ENCODE measurements at regions not wholly inside any gene's neighbourhood (a gene's known extent, or its start where the extent isn't known, plus 50 kb on each side); places are given as distances from the start of the nearest gene placed in this dataset.

GRCh38 chr2:176461809-176462670 is 192.8 kb downstream of the MTX2 start:
- H3K4me1 ChIP-seq: no peaks in the 10 kb centered on the region
- H3K27me3 ChIP-seq: no peaks in the 10 kb centered on the region
- H3K36me3 ChIP-seq: no peaks in the 10 kb centered on the region
- no peak overlapping the region for H3K4me3 ChIP-seq
- no peaks in the 10 kb centered on the region for H4K20me1 ChIP-seq
- no peak overlapping the region for H3K9ac ChIP-seq
- H3K4me2 ChIP-seq: no peak overlapping the region
- H3K9me3 ChIP-seq (replicated peaks in 1 of 11): no peaks in the 10 kb centered on the region
- H3K27ac ChIP-seq: no peak overlapping the region
- no peak for TF ChIP-seq Cebpa-rat (IDR thresholded peaks at IDR 0.05)

- no peak for TF ChIP-seq Cebpa-rat (IDR thresholded peaks at IDR 0.05)
- Histone ChIP-seq H3K4me2 (no peak overlapping the region), H3K27me3 (no peaks in the 10 kb centered on the region), H3K27ac (no peak overlapping the region), H3K9ac (no peak overlapping the region), H3K4me1 (no peaks in the 10 kb centered on the region), H3K36me3 (no peaks in the 10 kb centered on the region), H3K9me3 (replicated peaks in 1 of 11) (no peaks in the 10 kb centered on the region), H4K20me1 (no peaks in the 10 kb centered on the region), H3K4me3 (no peak overlapping the region)
These were observed 194.3 kb downstream of the MTX2 start for GRCh38 chr2:176463546-176463945.

GRCh38 chr2:176464886-176465564 is 195.8 kb downstream of the MTX2 start:
- Histone ChIP-seq H3K27me3 (no peaks in the 10 kb centered on the region), H3K9me3 (replicated peaks in 1 of 11) (no peaks in the 10 kb centered on the region), H3K36me3 (no peaks in the 10 kb centered on the region), H3K4me1 (no peaks in the 10 kb centered on the region), H3K4me2 (no peak overlapping the region), H3K9ac (no peak overlapping the region), H4K20me1 (no peaks in the 10 kb centered on the region), H3K4me3 (no peak overlapping the region), H3K27ac (no peak overlapping the region)
- TF ChIP-seq Cebpa-rat (IDR thresholded peaks at IDR 0.05): no peak

- no peak overlapping the region for H3K4me2 ChIP-seq
- no peaks in the 10 kb centered on the region for H3K9me3 ChIP-seq (replicated peaks in 1 of 11)
- TF ChIP-seq Cebpa-rat (IDR thresholded peaks at IDR 0.05): no peak
- H4K20me1 ChIP-seq: no peaks in the 10 kb centered on the region
- no peak overlapping the region for H3K9ac ChIP-seq
- no peak overlapping the region for H3K4me3 ChIP-seq
- peaks cover 2 to 11% (median 5%) of the 10 kb centered on the region in 10 experiments for H3K4me1 ChIP-seq
- no peak overlapping the region for H3K27ac ChIP-seq
- no peaks in the 10 kb centered on the region for H3K36me3 ChIP-seq
- H3K27me3 ChIP-seq: no peaks in the 10 kb centered on the region
These were observed 197.7 kb downstream of the MTX2 start for GRCh38 chr2:176466918-176467452.

- Histone ChIP-seq H3K4me3 (no peak overlapping the region), H3K27me3 (no peaks in the 10 kb centered on the region), H3K4me1 (peaks cover 8 to 17% (median 11%) of the 10 kb centered on the region in 10 experiments), H3K27ac (no peak overlapping the region), H3K36me3 (no peaks in the 10 kb centered on the region), H3K4me2 (no peak overlapping the region), H4K20me1 (no peaks in the 10 kb centered on the region), H3K9ac (no peak overlapping the region), H3K9me3 (replicated peaks in 1 of 11) (no peaks in the 10 kb centered on the region)
- TF ChIP-seq Cebpa-rat (IDR thresholded peaks at IDR 0.05): no peak
These were observed 198.4 kb downstream of the MTX2 start for GRCh38 chr2:176467595-176467994.

- no peaks in the 10 kb centered on the region for H3K27me3 ChIP-seq
- no peak for TF ChIP-seq Cebpa-rat (IDR thresholded peaks at IDR 0.05)
- no peaks in the 10 kb centered on the region for H4K20me1 ChIP-seq
- no peak overlapping the region for H3K4me3 ChIP-seq
- H3K9ac ChIP-seq: no peak overlapping the region
- no peaks in the 10 kb centered on the region for H3K9me3 ChIP-seq (replicated peaks in 1 of 11)
- H3K4me1 ChIP-seq: peaks cover 10 to 27% (median 20%) of the 10 kb centered on the region in 10 experiments
- H3K36me3 ChIP-seq: no peaks in the 10 kb centered on the region
- no peak overlapping the region for H3K27ac ChIP-seq
- no peak overlapping the region for H3K4me2 ChIP-seq
These were observed 199.3 kb downstream of the MTX2 start for GRCh38 chr2:176468457-176469113.

- TF ChIP-seq Cebpa-rat (IDR thresholded peaks at IDR 0.05): no peak
- Histone ChIP-seq H3K4me1 (peaks cover 10 to 27% (median 20%) of the 10 kb centered on the region in 10 experiments), H3K27ac (no peak overlapping the region), H3K9ac (no peak overlapping the region), H3K36me3 (no peaks in the 10 kb centered on the region), H3K4me2 (no peak overlapping the region; a peak in 1 of 22 replicates), H3K9me3 (replicated peaks in 1 of 11) (peaks cover 0 to 9% (median 0%) of the 10 kb centered on the region in 11 experiments; a peak in 2 of 22 replicates), H3K4me3 (no peak overlapping the region), H3K27me3 (no peaks in the 10 kb centered on the region), H4K20me1 (no peaks in the 10 kb centered on the region)
These were observed 201.5 kb downstream of the MTX2 start for GRCh38 chr2:176470713-176471112.

- no peaks in the 10 kb centered on the region for H4K20me1 ChIP-seq
- no peak overlapping the region for H3K27ac ChIP-seq
- no peak for TF ChIP-seq Cebpa-rat (IDR thresholded peaks at IDR 0.05)
- H3K4me2 ChIP-seq: peak overlapping the region; percentile 23 to 62 (median 46); a peak in 20 of 22 replicates
- no peak overlapping the region for H3K9ac ChIP-seq
- no peak overlapping the region for H3K4me3 ChIP-seq
- H3K27me3 ChIP-seq: no peaks in the 10 kb centered on the region
- peaks cover 10 to 27% (median 20%) of the 10 kb centered on the region in 10 experiments for H3K4me1 ChIP-seq
- H3K9me3 ChIP-seq (replicated peaks in 1 of 11): peaks cover 0 to 9% (median 0%) of the 10 kb centered on the region in 11 experiments; a peak in 2 of 22 replicates
- H3K36me3 ChIP-seq: no peaks in the 10 kb centered on the region
These were observed 202.7 kb downstream of the MTX2 start for GRCh38 chr2:176471949-176472348.

GRCh38 chr2:176473177-176473576 is 203.9 kb downstream of the MTX2 start:
- Histone ChIP-seq H3K9me3 (replicated peaks in 1 of 11) (peaks cover 0 to 9% (median 0%) of the 10 kb centered on the region in 11 experiments; a peak in 2 of 22 replicates), H3K36me3 (no peaks in the 10 kb centered on the region), H3K9ac (no peak overlapping the region), H3K27ac (no peak overlapping the region), H3K4me2 (peak overlapping the region; percentile 37 to 62 (median 46); a peak in 21 of 22 replicates), H3K4me3 (peak overlapping the region in 1 of 10 experiments; percentile 24; a peak in 1 of 20 replicates), H4K20me1 (no peaks in the 10 kb centered on the region), H3K27me3 (no peaks in the 10 kb centered on the region), H3K4me1 (peaks cover 10 to 27% (median 20%) of the 10 kb centered on the region in 10 experiments)
- TF ChIP-seq Cebpa-rat (IDR thresholded peaks at IDR 0.05): no peak
